ENCODE measurements at regions not wholly inside any gene's neighbourhood (a gene's known extent, or its start where the extent isn't known, plus 50 kb on each side); places are given as distances from the start of the nearest gene placed in this dataset.

DNA sequence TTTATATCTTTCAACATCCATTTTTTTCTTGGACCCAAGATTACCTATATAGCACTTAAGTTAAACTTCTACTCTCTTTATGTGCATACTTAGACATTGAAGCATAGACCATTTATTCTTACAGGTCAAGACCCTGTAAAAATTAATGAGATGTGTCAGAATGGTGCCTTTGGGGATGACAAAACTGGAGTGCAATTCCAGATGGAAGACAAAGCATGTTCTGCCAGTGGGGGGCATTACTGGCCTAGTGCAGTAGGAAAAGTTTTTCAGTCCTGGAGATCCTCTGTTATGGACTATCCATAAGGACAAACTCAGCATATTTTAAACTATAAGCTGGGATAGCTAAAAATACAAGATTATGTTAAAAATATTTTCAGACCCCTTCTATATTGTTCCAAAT is 57.8 kb upstream of the MMADHC start:
- TF ChIP-seq CTCF (IDR thresholded peaks at IDR 0.05) (no peak), POLR2A (IDR thresholded peaks at IDR 0.05) (no peak)
